ENCODE measurements at regions not wholly inside any gene's neighbourhood (a gene's known extent, or its start where the extent isn't known, plus 50 kb on each side); places are given as distances from the start of the nearest gene placed in this dataset.

GRCh38 chr11:123286761-123287160 lies 91.7 kb upstream of the CLMP start:
- no peaks in the 10 kb centered on the region for H3K9me3 ChIP-seq
- H3K4me3 ChIP-seq = no peak overlapping the region
- TF ChIP-seq EP300 (IDR thresholded peaks at IDR 0.05) (no peak), POLR2AphosphoS5 (IDR thresholded peaks at IDR 0.05) (no peak), POLR2A (IDR thresholded peaks at IDR 0.05) (no peak)
- TF ChIP-seq, protein P1, sequence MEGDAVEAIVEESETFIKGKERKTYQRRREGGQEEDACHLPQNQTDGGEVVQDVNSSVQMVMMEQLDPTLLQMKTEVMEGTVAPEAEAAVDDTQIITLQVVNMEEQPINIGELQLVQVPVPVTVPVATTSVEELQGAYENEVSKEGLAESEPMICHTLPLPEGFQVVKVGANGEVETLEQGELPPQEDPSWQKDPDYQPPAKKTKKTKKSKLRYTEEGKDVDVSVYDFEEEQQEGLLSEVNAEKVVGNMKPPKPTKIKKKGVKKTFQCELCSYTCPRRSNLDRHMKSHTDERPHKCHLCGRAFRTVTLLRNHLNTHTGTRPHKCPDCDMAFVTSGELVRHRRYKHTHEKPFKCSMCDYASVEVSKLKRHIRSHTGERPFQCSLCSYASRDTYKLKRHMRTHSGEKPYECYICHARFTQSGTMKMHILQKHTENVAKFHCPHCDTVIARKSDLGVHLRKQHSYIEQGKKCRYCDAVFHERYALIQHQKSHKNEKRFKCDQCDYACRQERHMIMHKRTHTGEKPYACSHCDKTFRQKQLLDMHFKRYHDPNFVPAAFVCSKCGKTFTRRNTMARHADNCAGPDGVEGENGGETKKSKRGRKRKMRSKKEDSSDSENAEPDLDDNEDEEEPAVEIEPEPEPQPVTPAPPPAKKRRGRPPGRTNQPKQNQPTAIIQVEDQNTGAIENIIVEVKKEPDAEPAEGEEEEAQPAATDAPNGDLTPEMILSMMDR (IDR thresholded peaks at IDR 0.05) = no peak
- no peak overlapping the region for H3K27ac ChIP-seq
- no peaks in the 10 kb centered on the region for H3K27me3 ChIP-seq
- no peak for DNase-seq
- ATAC-seq (ENCODE audit: low FRiP score in 2 of 2) = no peak
- no peaks in the 10 kb centered on the region for H3K36me3 ChIP-seq
- WGBS, 2 donors = 77 to 78% methylated on average over 3 of the region's 3 CpGs
- no peaks in the 10 kb centered on the region for H3K4me1 ChIP-seq

- H3K27me3 ChIP-seq = no peaks in the 10 kb centered on the region
- H3K27ac ChIP-seq = no peak overlapping the region
- H3K9me3 ChIP-seq = no peaks in the 10 kb centered on the region
- no peak for ATAC-seq (ENCODE audit: low FRiP score in 2 of 2)
- no peaks in the 10 kb centered on the region for H3K36me3 ChIP-seq
- H3K4me1 ChIP-seq = no peaks in the 10 kb centered on the region
- no peak overlapping the region for H3K4me3 ChIP-seq
- TF ChIP-seq POLR2A (IDR thresholded peaks at IDR 0.05) (no peak), EP300 (IDR thresholded peaks at IDR 0.05) (no peak), POLR2AphosphoS5 (IDR thresholded peaks at IDR 0.05) (no peak)
- TF ChIP-seq, protein P1 (IDR thresholded peaks at IDR 0.05) = no peak
- DNase-seq = no peak
- 70 to 77% methylated on average over 5 of the region's 5 CpGs for WGBS, 2 donors
Measured at GRCh38 chr11:123286255-123286654, 91.2 kb upstream of the CLMP start.

- Histone ChIP-seq H3K27me3 (no peaks in the 10 kb centered on the region), H3K4me1 (no peaks in the 10 kb centered on the region), H3K4me3 (no peak overlapping the region), H3K9me3 (no peaks in the 10 kb centered on the region), H3K36me3 (no peaks in the 10 kb centered on the region), H3K27ac (no peak overlapping the region)
- WGBS, 2 donors = 54 to 58% methylated on average over 2 of the region's 2 CpGs
- DNase-seq (no peak), ATAC-seq (ENCODE audit: low FRiP score in 2 of 2) (no peak)
- TF ChIP-seq, protein P1 (IDR thresholded peaks at IDR 0.05) = no peak
- TF ChIP-seq POLR2A (IDR thresholded peaks at IDR 0.05) (no peak), POLR2AphosphoS5 (IDR thresholded peaks at IDR 0.05) (no peak), EP300 (IDR thresholded peaks at IDR 0.05) (no peak)
Measured at GRCh38 chr11:123284454-123284853, 89.4 kb upstream of the CLMP start.

DNA sequence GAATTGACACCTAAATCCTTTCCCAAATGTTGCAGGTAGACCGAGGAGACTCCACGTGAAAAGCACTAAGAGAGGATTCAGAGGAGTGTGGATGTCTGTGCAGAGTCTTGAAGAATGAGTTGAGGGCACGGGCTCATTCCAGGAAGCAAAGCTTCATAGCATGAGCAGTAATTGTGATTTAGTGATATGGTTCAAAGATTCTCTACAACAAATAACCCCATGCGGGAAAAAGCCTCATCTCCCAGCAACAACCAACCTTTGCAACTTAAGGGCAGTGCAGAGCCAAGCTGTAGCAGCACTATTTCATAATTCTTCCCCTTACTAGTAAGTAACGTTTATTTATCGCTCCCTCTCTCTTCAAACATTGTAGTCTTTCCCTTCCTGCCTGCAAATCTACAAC lies 87.5 kb upstream of the CLMP start:
- Histone ChIP-seq H3K27ac (no peak overlapping the region), H3K36me3 (no peaks in the 10 kb centered on the region), H3K9me3 (no peaks in the 10 kb centered on the region), H3K4me3 (no peak overlapping the region), H3K27me3 (no peaks in the 10 kb centered on the region), H3K4me1 (no peaks in the 10 kb centered on the region)
- ATAC-seq (ENCODE audit: low FRiP score in 2 of 2) (no peak), DNase-seq (no peak)
- WGBS, 2 donors = 74 to 75% methylated on average over 6 of the region's 6 CpGs
- no peak for TF ChIP-seq POLR2A (IDR thresholded peaks at IDR 0.05)

GRCh38 chr11:123273616-123274015 lies 78.6 kb upstream of the CLMP start:
- Histone ChIP-seq H3K4me3 (no peak overlapping the region), H3K9me3 (no peaks in the 10 kb centered on the region), H3K27me3 (no peaks in the 10 kb centered on the region), H3K4me1 (no peaks in the 10 kb centered on the region), H3K27ac (no peak overlapping the region), H3K36me3 (no peaks in the 10 kb centered on the region)
- DNase-seq (no peak), ATAC-seq (ENCODE audit: low FRiP score in 2 of 2) (no peak)
- TF ChIP-seq POLR2AphosphoS5 (IDR thresholded peaks at IDR 0.05) (no peak), POLR2A (IDR thresholded peaks at IDR 0.05) (no peak), EP300 (IDR thresholded peaks at IDR 0.05) (no peak)
- TF ChIP-seq, protein P1 (IDR thresholded peaks at IDR 0.05) = no peak
- WGBS, 2 donors = 68 to 75% methylated on average over 2 of the region's 2 CpGs

Data from upper lobe of left lung (tissue), 6 donors.